ENCODE measurements at regions not wholly inside any gene's neighbourhood (a gene's known extent, or its start where the extent isn't known, plus 50 kb on each side); places are given as distances from the start of the nearest gene placed in this dataset.

- no peak for DNase-seq (ENCODE audit: low read depth)
- H3K4me3 ChIP-seq (ENCODE audit: low read depth, low read length) = no peak overlapping the region
- TF ChIP-seq, protein P1, sequence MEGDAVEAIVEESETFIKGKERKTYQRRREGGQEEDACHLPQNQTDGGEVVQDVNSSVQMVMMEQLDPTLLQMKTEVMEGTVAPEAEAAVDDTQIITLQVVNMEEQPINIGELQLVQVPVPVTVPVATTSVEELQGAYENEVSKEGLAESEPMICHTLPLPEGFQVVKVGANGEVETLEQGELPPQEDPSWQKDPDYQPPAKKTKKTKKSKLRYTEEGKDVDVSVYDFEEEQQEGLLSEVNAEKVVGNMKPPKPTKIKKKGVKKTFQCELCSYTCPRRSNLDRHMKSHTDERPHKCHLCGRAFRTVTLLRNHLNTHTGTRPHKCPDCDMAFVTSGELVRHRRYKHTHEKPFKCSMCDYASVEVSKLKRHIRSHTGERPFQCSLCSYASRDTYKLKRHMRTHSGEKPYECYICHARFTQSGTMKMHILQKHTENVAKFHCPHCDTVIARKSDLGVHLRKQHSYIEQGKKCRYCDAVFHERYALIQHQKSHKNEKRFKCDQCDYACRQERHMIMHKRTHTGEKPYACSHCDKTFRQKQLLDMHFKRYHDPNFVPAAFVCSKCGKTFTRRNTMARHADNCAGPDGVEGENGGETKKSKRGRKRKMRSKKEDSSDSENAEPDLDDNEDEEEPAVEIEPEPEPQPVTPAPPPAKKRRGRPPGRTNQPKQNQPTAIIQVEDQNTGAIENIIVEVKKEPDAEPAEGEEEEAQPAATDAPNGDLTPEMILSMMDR (IDR thresholded peaks at IDR 0.05; ENCODE audit: control insufficient read depth, extremely low read depth, insufficient read depth) = no peak
These were observed 51.8 kb upstream of the TLE1 start for GRCh38 chr9:81741103-81741502.

DNA sequence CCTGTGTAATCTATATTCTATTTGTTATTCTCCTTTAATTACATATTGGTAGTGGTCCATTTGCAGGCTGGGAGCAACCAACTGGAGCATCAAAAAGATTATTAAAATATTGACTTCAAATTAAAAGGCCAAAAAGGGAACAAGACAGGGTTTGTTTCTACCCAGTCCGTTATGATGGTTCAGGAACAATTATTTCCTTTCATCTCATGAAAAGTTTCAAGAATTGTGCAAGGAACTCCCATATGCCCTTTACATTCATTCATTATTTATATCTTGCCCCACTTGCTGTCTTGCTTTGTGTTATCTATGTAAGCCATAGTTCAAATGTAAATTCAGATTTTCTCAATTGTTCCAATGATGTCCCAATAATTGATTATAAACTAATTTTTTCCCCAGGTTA, 58.7 kb upstream of the TLE1 start:
- TF ChIP-seq, protein P1 (IDR thresholded peaks at IDR 0.05; ENCODE audit: control insufficient read depth, extremely low read depth, insufficient read depth) = no peak
- no peak overlapping the region for H3K4me3 ChIP-seq (ENCODE audit: low read depth, low read length)
- DNase-seq (ENCODE audit: low read depth) = no peak

- no peak for DNase-seq (ENCODE audit: low read depth)
- TF ChIP-seq, protein P1 (IDR thresholded peaks at IDR 0.05; ENCODE audit: control insufficient read depth, extremely low read depth, insufficient read depth) = no peak
These were observed 64.1 kb upstream of the TLE1 start for GRCh38 chr9:81753436-81753835.

GRCh38 chr9:81754245-81754644, 64.9 kb upstream of the TLE1 start:
- no peak overlapping the region for H3K4me3 ChIP-seq (ENCODE audit: low read depth, low read length)
- DNase-seq (ENCODE audit: low read depth) = no peak
- TF ChIP-seq, protein P1 (IDR thresholded peaks at IDR 0.05; ENCODE audit: control insufficient read depth, extremely low read depth, insufficient read depth) = no peak

More at GRCh38 chr9:81753436-81753835, 64.1 kb upstream of the TLE1 start:
- H3K4me3 ChIP-seq (ENCODE audit: low read depth, low read length) = no peak overlapping the region

GRCh38 chr9:81755721-81756120, 66.4 kb upstream of the TLE1 start:
- DNase-seq (ENCODE audit: low read depth) = no peak
- TF ChIP-seq, protein P1 (IDR thresholded peaks at IDR 0.05; ENCODE audit: control insufficient read depth, extremely low read depth, insufficient read depth) = no peak
- H3K4me3 ChIP-seq (ENCODE audit: low read depth, low read length) = no peak overlapping the region

GRCh38 chr9:81756561-81756960, 67.2 kb upstream of the TLE1 start:
- no peak overlapping the region for H3K4me3 ChIP-seq (ENCODE audit: low read depth, low read length)
- no peak for DNase-seq (ENCODE audit: low read depth)

More at GRCh38 chr9:81756561-81756960, 67.2 kb upstream of the TLE1 start:
- TF ChIP-seq, protein P1 (IDR thresholded peaks at IDR 0.05; ENCODE audit: control insufficient read depth, extremely low read depth, insufficient read depth) = no peak

Data from LNCaP clone FGC (cell line).